ENCODE measurements at regions not wholly inside any gene's neighbourhood (a gene's known extent, or its start where the extent isn't known, plus 50 kb on each side); places are given as distances from the start of the nearest gene placed in this dataset.

GRCh38 chr12:4140581-4141301, 132.8 kb upstream of the CCND2 start:
- TF ChIP-seq CTCF (IDR thresholded peaks at IDR 0.05) (no peak), POLR2A (IDR thresholded peaks at IDR 0.05) (no peak)
